Pancreas (tissue), 10 donors: ENCODE measurements at regions not wholly inside any gene's neighbourhood (a gene's known extent, or its start where the extent isn't known, plus 50 kb on each side); places are given as distances from the start of the nearest gene placed in this dataset.
A peak's percentile ranks its signal among the peaks of the same experiment; 100 is the strongest.

ENCODE experiments used
- ATAC-seq, 4 donors: fragments of 200-7000 bp; cut with Tn5 transposase; one replicate each; pipeline versions ENCODE4 v1.8.0 to v1.9.1; 2020; ENCODE audit warnings: mild to moderate bottlenecking in 4 of 4, moderate library complexity in 4 of 4
- DNase-seq, 6 donors: peaks; one replicate each; pipeline ENCODE4 v3.0.0-alpha.2; 2020
- FAIRE-seq: peaks from 2 replicates; lab custom pipeline; 2012; peaks lifted over from hg19 to GRCh38; lab: Jason Lieb, UNC
- H3K27ac ChIP-seq, 4 donors: fragments of 200-600 bp; sonication (generic); 1 replicate in 3 of 4; 2 replicates in 1 of 4; pipeline versions ENCODE4 v1.5.0 to v1.8.0; 2020
- H3K27me3 ChIP-seq, 4 donors: fragments of 200-600 bp; one replicate each; pipeline ENCODE4 v1.8.0; 2021
- H3K36me3 ChIP-seq, 3 donors: fragments of 200-600 bp; sonication (generic) in 1 of 3; one replicate each; pipeline versions ENCODE4 v1.5.0 to v1.8.0; 2020 to 2021
- H3K4me1 ChIP-seq, 3 donors: fragments of 200-600 bp; one replicate each; pipeline ENCODE4 v1.8.0; 2021
- H3K4me3 ChIP-seq, 4 donors: fragments of 200-600 bp; sonication (generic) in 2 of 4; one replicate each; pipeline versions ENCODE4 v1.5.0 to v1.8.0; 2020 to 2021
- H3K9me3 ChIP-seq, 4 donors: fragments of 200-600 bp; one replicate each; pipeline ENCODE4 v1.8.0; 2021
- CTCF ChIP-seq, 4 donors: fragments of 200-600 bp; sonication (generic) in 3 of 4; IDR thresholded peaks; one replicate each; pipeline versions ENCODE4 v1.5.0 to v1.8.0; 2021; ENCODE audit warnings: antibody characterized with exemption in 4 of 4
- WGBS, 2 donors: extraction: QIAGEN DNeasy Blood & Tissue Kit; methylation state at CpG; one replicate each; pipeline ENCODE4 v1.1.7; 2013; 5-methylcytosine and 5-hydroxymethylcytosine counted together
- intact Hi-C, 3 donors: fragments of 100-400 bp; cut with DNase I; formaldehyde crosslinking; loops; one replicate each; pipeline versions ENCODE4 v1.11.1 to v1.14.2; 2022
- donor health status: healthy with polysubstance abuse.
- donor health status: DM: no; HTN: no; CAD: no; lungs with moderate emphysema.
- donor health status: DM: no; HTN: no; CAD: no.
- donor health status: control.
- donor health status: control.
- donor health status: Bipolar disorder and iron deficiency.
- donor health status: DM: yes; HTN: yes; CAD: no.
- donor health status: DM: no; HTN: no; CAD: no.
- donor health status: DM: no; HTN: no; CAD: no.
- donor health status: DM: yes; HTN: yes; CAD: no.

- ATAC-seq = no peak
- no peak for DNase-seq
- no peak overlapping the region for H3K4me3 ChIP-seq
- H3K27me3 ChIP-seq = no peaks in the 10 kb centered on the region
- H3K9me3 ChIP-seq = no peaks in the 10 kb centered on the region
- no peaks in the 10 kb centered on the region for H3K36me3 ChIP-seq
- no peak for FAIRE-seq
- intact Hi-C loops = no loop called here
- TF ChIP-seq CTCF (IDR thresholded peaks at IDR 0.05) = no peak
- WGBS, 2 donors = 46 to 52% methylated on average over 4 of the region's 4 CpGs
- no peaks in the 10 kb centered on the region for H3K4me1 ChIP-seq
- no peak overlapping the region for H3K27ac ChIP-seq
These were observed 292.9 kb upstream of the SLC14A2 start for GRCh38 chr18:45322343-45322742.

- no peak for TF ChIP-seq CTCF (IDR thresholded peaks at IDR 0.05)
- no peak for FAIRE-seq
- Histone ChIP-seq H3K36me3 (no peaks in the 10 kb centered on the region), H3K4me1 (no peaks in the 10 kb centered on the region), H3K27me3 (no peaks in the 10 kb centered on the region), H3K27ac (no peak overlapping the region), H3K4me3 (no peak overlapping the region), H3K9me3 (no peaks in the 10 kb centered on the region)
- DNase-seq = no peak
- intact Hi-C loops = no loop called here
- no peak for ATAC-seq
- 71 to 76% methylated on average over 3 of the region's 3 CpGs for WGBS, 2 donors
These were observed 291.2 kb upstream of the SLC14A2 start for GRCh38 chr18:45324101-45324494.

GRCh38 chr18:45324495-45325113 is 290.7 kb upstream of the SLC14A2 start:
- no peak for TF ChIP-seq CTCF (IDR thresholded peaks at IDR 0.05)
- H3K4me3 ChIP-seq = no peak overlapping the region
- ATAC-seq = peak in 3 of 4 donors; percentile 46 to 72 (median 65)
- H3K4me1 ChIP-seq = no peaks in the 10 kb centered on the region
- no peak for FAIRE-seq
- intact Hi-C loops = no loop called here
- peak overlapping the region in 1 of 4 donors; percentile 1 for H3K27ac ChIP-seq
- peak in 2 of 6 donors; percentile 27 to 29 for DNase-seq
- no peaks in the 10 kb centered on the region for H3K9me3 ChIP-seq
- H3K36me3 ChIP-seq = no peaks in the 10 kb centered on the region
- no peaks in the 10 kb centered on the region for H3K27me3 ChIP-seq
- 58 to 60% methylated on average over 10 of the region's 10 CpGs for WGBS, 2 donors

- Histone ChIP-seq H3K4me3 (no peak overlapping the region), H3K36me3 (no peaks in the 10 kb centered on the region), H3K27me3 (no peaks in the 10 kb centered on the region), H3K9me3 (no peaks in the 10 kb centered on the region), H3K4me1 (no peaks in the 10 kb centered on the region), H3K27ac (no peak overlapping the region)
- 98 to 100% methylated on average over 1 of the region's 1 CpG for WGBS, 2 donors
- ATAC-seq = no peak
- no peak for FAIRE-seq
- TF ChIP-seq CTCF (IDR thresholded peaks at IDR 0.05) = no peak
- DNase-seq = no peak
- intact Hi-C loops = no loop called here
These were observed 289.5 kb upstream of the SLC14A2 start for GRCh38 chr18:45325778-45326177.

GRCh38 chr18:45326505-45326904 is 288.8 kb upstream of the SLC14A2 start:
- no peak overlapping the region for H3K27ac ChIP-seq
- no peak for TF ChIP-seq CTCF (IDR thresholded peaks at IDR 0.05)
- H3K9me3 ChIP-seq = no peaks in the 10 kb centered on the region
- no peak overlapping the region for H3K4me3 ChIP-seq
- H3K27me3 ChIP-seq = no peaks in the 10 kb centered on the region
- H3K4me1 ChIP-seq = no peaks in the 10 kb centered on the region
- WGBS, 2 donors = 81 to 84% methylated on average over 2 of the region's 2 CpGs
- no peaks in the 10 kb centered on the region for H3K36me3 ChIP-seq
- DNase-seq = no peak
- no peak for FAIRE-seq
- intact Hi-C loops = no loop called here
- no peak for ATAC-seq
